CD8-positive, alpha-beta memory T cell (primary cell): ENCODE measurements at regions not wholly inside any gene's neighbourhood (a gene's known extent, or its start where the extent isn't known, plus 50 kb on each side); places are given as distances from the start of the nearest gene placed in this dataset.
"Not testable (repeated sequence)": the region's sequence is repeated elsewhere in the genome, so short reads cannot be mapped to it uniquely, and the experiment has no call there.

Source experiments
- CTCF ChIA-PET: fragments of 350-600 bp; sonication (Branson Sonifier 250); formaldehyde crosslinking; loops from one replicate; lab custom pipeline; 2021; ENCODE audit warnings: antibody characterized with exemption; lab: Charles Lee
- POLR2A ChIA-PET: fragments of 350-600 bp; sonication (Branson Sonifier 250); formaldehyde crosslinking; loops from one replicate; lab custom pipeline; 2021; ENCODE audit warnings: antibody characterized with exemption; lab: Charles Lee
- DNase-seq, 5 donors: peaks; one replicate each; pipeline versions ENCODE4 v3.0.0 to v3.0.0-alpha.2; 2020 to 2022; ENCODE audit warnings: mixed read lengths in 1 of 5
- H3K27ac ChIP-seq: one replicate; pipeline ENCODE4 v1.7.0; 2013; ENCODE audit warnings: low read depth, mild to moderate bottlenecking, low read length, moderate library complexity
- H3K27me3 ChIP-seq: 2 replicates; pipeline ENCODE4 v1.7.0; 2013; ENCODE audit warnings: low read length, mild to moderate bottlenecking; ENCODE audit not compliant: insufficient read depth, poor library complexity, severe bottlenecking
- H3K36me3 ChIP-seq: 2 replicates; pipeline ENCODE4 v1.7.0; 2013; ENCODE audit warnings: mild to moderate bottlenecking, low read length, moderate library complexity; ENCODE audit not compliant: insufficient read depth
- H3K4me1 ChIP-seq: 2 replicates; pipeline ENCODE4 v1.7.0; 2013; ENCODE audit warnings: mild to moderate bottlenecking, low read length, moderate library complexity; ENCODE audit not compliant: insufficient read depth
- H3K4me3 ChIP-seq: 2 replicates; pipeline ENCODE4 v1.7.0; 2013; ENCODE audit warnings: mild to moderate bottlenecking, low read length
- H3K9me3 ChIP-seq: 2 replicates; pipeline ENCODE4 v1.7.0; 2013; ENCODE audit warnings: mild to moderate bottlenecking, low read length
- H3K27ac Mint-ChIP-seq, 8 donors: one replicate each; pipeline ENCODE4 v1.8.0; 2020 to 2021; ENCODE audit warnings: mixed read lengths in 8 of 8, mild to moderate bottlenecking in 6 of 8, inconsistent platforms in 3 of 8, moderate library complexity in 3 of 8
- H3K27me3 Mint-ChIP-seq, 2 donors: one replicate each; pipeline ENCODE4 v1.8.0; 2020 to 2021; ENCODE audit warnings: mixed read lengths in 2 of 2, mild to moderate bottlenecking in 1 of 2, moderate library complexity in 1 of 2
- H3K36me3 Mint-ChIP-seq, 3 donors: one replicate each; pipeline ENCODE4 v1.8.0; 2020 to 2021; ENCODE audit warnings: mixed read lengths in 3 of 3, inconsistent platforms in 1 of 3, mild to moderate bottlenecking in 1 of 3
- H3K4me1 Mint-ChIP-seq, 3 donors: one replicate each; pipeline ENCODE4 v1.8.0; 2020 to 2021; ENCODE audit warnings: mixed read lengths in 3 of 3, inconsistent platforms in 1 of 3, mild to moderate bottlenecking in 1 of 3
- H3K4me3 Mint-ChIP-seq, 7 donors: one replicate each; pipeline ENCODE4 v1.8.0; 2020 to 2021; ENCODE audit warnings: mixed read lengths in 7 of 7, mild to moderate bottlenecking in 6 of 7, moderate library complexity in 4 of 7, inconsistent platforms in 2 of 7
- H3K9me3 Mint-ChIP-seq, 5 donors: one replicate each; pipeline ENCODE4 v1.8.0; 2020 to 2022; ENCODE audit warnings: mixed read lengths in 5 of 5, mild to moderate bottlenecking in 3 of 5, moderate library complexity in 2 of 5, inconsistent platforms in 1 of 5

DNA sequence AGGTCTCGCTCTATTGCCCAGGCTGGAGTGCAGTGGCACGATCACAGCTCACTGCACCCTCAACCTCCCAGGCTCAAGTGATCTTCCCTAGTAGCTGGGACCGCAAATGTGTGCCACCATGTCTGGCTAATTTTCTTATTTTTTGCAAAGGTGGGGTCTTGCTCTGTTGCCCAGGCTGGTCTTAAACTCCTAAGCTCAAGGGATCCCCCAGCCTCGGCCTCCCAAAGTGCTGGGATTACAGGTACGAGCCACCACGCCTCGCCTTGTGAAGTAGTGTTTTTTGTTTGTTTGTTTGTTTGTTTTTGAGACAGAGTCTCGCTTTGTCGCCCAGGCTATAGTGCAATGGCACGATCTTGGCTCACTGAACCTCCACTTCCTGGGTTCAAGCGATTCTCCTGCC is 125.5 kb downstream of the HAUS1 start:
- CTCF ChIA-PET, DNase-seq, H3K9me3 ChIP-seq, H3K4me3 Mint-ChIP-seq, H3K36me3 ChIP-seq, H3K9me3 Mint-ChIP-seq, H3K27ac ChIP-seq, H3K27me3 Mint-ChIP-seq, POLR2A ChIA-PET, H3K27me3 ChIP-seq, H3K4me3 ChIP-seq: not testable (repeated sequence)
- H3K27ac Mint-ChIP-seq = peak overlapping the region in 1 of 8 donors; percentile 27
- peaks cover 3 to 23% (median 5%) of the 10 kb centered on the region in 3 donors for H3K36me3 Mint-ChIP-seq
- peaks cover 38 to 76% (median 64%) of the 10 kb centered on the region in 3 donors for H3K4me1 Mint-ChIP-seq
- H3K4me1 ChIP-seq = peaks cover 45% of the 10 kb centered on the region

DNA sequence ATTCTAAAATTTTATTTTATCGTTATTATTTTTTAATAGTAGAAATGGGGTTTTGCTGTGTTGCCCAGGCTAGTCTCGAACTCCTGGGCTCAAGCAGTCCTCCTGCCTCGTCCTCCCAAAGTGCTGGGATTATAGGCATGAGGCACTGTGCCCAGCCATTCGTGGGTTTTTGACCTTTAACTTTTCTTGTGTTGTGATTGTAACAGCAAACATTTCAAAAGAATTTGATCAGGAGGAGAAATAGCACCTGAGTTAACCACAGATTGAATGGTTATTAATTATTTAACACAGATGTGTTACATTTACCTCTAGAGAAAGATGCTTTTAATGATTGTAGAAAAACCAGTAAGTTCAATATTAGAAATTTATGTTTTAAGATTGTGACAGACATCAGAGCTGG is 132.0 kb downstream of the HAUS1 start:
- Mint-ChIP-seq H3K36me3 (peaks cover 0 to 26% (median 7%) of the 10 kb centered on the region in 3 donors), H3K4me1 (peaks cover 40 to 75% (median 53%) of the 10 kb centered on the region in 3 donors), H3K27me3 (no peaks in the 10 kb centered on the region), H3K4me3 (no peak overlapping the region), H3K9me3 (no peaks in the 10 kb centered on the region), H3K27ac (no peak overlapping the region)
- POLR2A ChIA-PET = no interaction called here
- H3K4me3 ChIP-seq = no peak overlapping the region
- no peak overlapping the region for H3K27ac ChIP-seq
- no peaks in the 10 kb centered on the region for H3K9me3 ChIP-seq
- H3K4me1 ChIP-seq = peaks cover 21% of the 10 kb centered on the region
- no peaks in the 10 kb centered on the region for H3K36me3 ChIP-seq
- H3K27me3 ChIP-seq = no peaks in the 10 kb centered on the region
- CTCF ChIA-PET = no interaction called here
- no peak for DNase-seq

DNA sequence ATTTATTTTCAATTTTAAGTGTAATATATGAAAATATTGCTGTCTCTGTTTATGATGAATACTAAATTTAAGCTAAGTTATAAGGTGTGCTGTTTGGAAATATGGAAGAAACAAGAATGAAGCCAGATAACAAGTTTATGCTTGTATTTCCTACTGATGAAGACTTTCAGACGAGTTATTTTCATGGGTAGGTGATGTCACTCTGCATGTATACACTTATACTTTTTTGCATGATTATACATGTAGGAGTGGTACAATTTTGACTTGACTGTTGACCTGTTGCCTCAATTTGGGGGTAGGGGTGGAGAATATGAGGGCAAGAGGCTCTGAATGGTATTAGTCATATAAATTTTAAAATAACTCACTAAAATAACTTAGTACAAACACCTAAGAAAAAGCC is 133.7 kb downstream of the HAUS1 start:
- DNase-seq = no peak
- peaks cover 0 to 27% (median 7%) of the 10 kb centered on the region in 3 donors for H3K36me3 Mint-ChIP-seq
- H3K4me3 Mint-ChIP-seq = no peak overlapping the region
- no peaks in the 10 kb centered on the region for H3K9me3 ChIP-seq
- no peak overlapping the region for H3K27ac ChIP-seq
- H3K4me1 ChIP-seq = peaks cover 10% of the 10 kb centered on the region
- POLR2A ChIA-PET = no interaction called here
- H3K4me1 Mint-ChIP-seq = peaks cover 33 to 67% (median 45%) of the 10 kb centered on the region in 3 donors
- no peaks in the 10 kb centered on the region for H3K36me3 ChIP-seq
- H3K27me3 Mint-ChIP-seq = no peaks in the 10 kb centered on the region
- no peaks in the 10 kb centered on the region for H3K27me3 ChIP-seq
- no peak overlapping the region for H3K4me3 ChIP-seq
- H3K9me3 Mint-ChIP-seq = no peaks in the 10 kb centered on the region
- no peak overlapping the region for H3K27ac Mint-ChIP-seq
- CTCF ChIA-PET = no interaction called here

- Mint-ChIP-seq H3K27me3 (no peaks in the 10 kb centered on the region), H3K4me1 (peaks cover 30 to 71% (median 43%) of the 10 kb centered on the region in 3 donors), H3K9me3 (no peaks in the 10 kb centered on the region), H3K27ac (peak overlapping the region in 2 of 8 donors; percentile 32 to 58), H3K4me3 (no peak overlapping the region), H3K36me3 (peaks cover 0 to 27% (median 7%) of the 10 kb centered on the region in 3 donors)
- Histone ChIP-seq H3K4me1 (peaks cover 16% of the 10 kb centered on the region), H3K4me3 (no peak overlapping the region), H3K36me3 (no peaks in the 10 kb centered on the region), H3K9me3 (no peaks in the 10 kb centered on the region), H3K27ac (no peak overlapping the region), H3K27me3 (no peaks in the 10 kb centered on the region)
- no peak for DNase-seq
- CTCF ChIA-PET = interaction anchor here (2.2 kb wide), 1 partner anchor 66 kb away, joined by 10 read pairs; a partner anchor contains a TSS
- POLR2A ChIA-PET = no interaction called here
Measured at GRCh38 chr18:46239549-46239948, 135.4 kb downstream of the HAUS1 start.

GRCh38 chr18:46239998-46240397 is 135.8 kb downstream of the HAUS1 start:
- Histone ChIP-seq H3K27ac (no peak overlapping the region), H3K4me3 (no peak overlapping the region), H3K36me3 (no peaks in the 10 kb centered on the region), H3K9me3 (no peaks in the 10 kb centered on the region), H3K27me3 (no peaks in the 10 kb centered on the region), H3K4me1 (peaks cover 13% of the 10 kb centered on the region)
- Mint-ChIP-seq H3K9me3 (no peaks in the 10 kb centered on the region), H3K27ac (peak overlapping the region in 2 of 8 donors; percentile 21 to 58), H3K36me3 (peaks cover 0 to 27% (median 7%) of the 10 kb centered on the region in 3 donors), H3K4me1 (peaks cover 26 to 67% (median 39%) of the 10 kb centered on the region in 3 donors), H3K4me3 (no peak overlapping the region), H3K27me3 (no peaks in the 10 kb centered on the region)
- POLR2A ChIA-PET = no interaction called here
- no peak for DNase-seq
- CTCF ChIA-PET = interaction anchor here (1.1 to 2.2 kb wide), 3 partner anchors 10 to 66 kb away, joined by 3 to 10 read pairs (median 3); a partner anchor contains a TSS

DNA sequence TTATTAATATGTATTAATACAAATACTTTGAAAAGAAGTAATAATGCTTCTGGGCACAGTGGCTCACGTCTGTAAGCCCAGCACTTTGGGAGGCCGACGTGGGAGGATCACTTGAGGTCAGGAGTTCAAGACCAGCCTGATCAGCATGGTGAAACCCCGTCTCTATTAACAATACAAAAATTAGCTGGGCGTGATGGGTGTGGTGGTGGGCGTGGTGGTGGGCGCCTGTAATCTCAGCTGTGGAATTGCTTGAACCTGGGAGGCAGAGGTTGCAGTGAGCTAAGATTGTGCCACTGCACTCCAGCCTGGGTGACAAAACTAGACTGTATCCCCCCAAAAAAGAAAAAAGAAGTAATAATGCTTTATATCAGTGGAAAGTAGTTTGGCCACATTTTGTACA is 137.2 kb downstream of the HAUS1 start:
- H3K27me3 Mint-ChIP-seq, POLR2A ChIA-PET, H3K27me3 ChIP-seq, H3K4me3 Mint-ChIP-seq, H3K9me3 Mint-ChIP-seq, H3K9me3 ChIP-seq, DNase-seq, H3K4me3 ChIP-seq, H3K36me3 ChIP-seq, H3K27ac ChIP-seq: not testable (repeated sequence)
- Mint-ChIP-seq H3K27ac (peak overlapping the region in 1 of 8 donors; percentile 84), H3K4me1 (peaks cover 24 to 64% (median 40%) of the 10 kb centered on the region in 3 donors), H3K36me3 (peaks cover 0 to 25% (median 7%) of the 10 kb centered on the region in 3 donors)
- CTCF ChIA-PET = interaction anchor here (1.2 to 2.2 kb wide), 2 partner anchors 19 to 68 kb away, joined by 3 to 10 read pairs; a partner anchor contains a TSS
- peaks cover 19% of the 10 kb centered on the region for H3K4me1 ChIP-seq

DNA sequence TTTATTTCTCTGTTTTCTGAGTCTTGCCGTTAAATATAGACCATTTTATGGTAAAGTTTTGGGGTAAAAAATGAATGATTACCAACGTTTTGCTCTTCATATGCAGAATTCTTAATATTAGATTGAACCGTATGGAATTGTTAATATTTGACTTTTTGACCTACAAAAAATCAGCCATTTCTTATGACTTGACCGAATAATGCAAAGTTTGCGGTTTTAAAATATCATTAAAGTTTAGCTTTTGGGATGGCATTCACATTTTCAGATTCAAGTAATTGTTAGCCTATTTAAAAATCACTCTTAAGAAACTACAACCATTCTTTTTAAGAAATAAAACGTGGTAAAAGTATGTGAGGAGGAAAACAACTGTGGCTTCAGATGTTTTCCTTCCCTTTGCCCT is 138.0 kb downstream of the HAUS1 start:
- Mint-ChIP-seq H3K27ac (peak overlapping the region in 1 of 8 donors; percentile 30), H3K4me1 (peaks cover 26 to 66% (median 45%) of the 10 kb centered on the region in 3 donors)
- CTCF ChIA-PET = no interaction called here

DNA sequence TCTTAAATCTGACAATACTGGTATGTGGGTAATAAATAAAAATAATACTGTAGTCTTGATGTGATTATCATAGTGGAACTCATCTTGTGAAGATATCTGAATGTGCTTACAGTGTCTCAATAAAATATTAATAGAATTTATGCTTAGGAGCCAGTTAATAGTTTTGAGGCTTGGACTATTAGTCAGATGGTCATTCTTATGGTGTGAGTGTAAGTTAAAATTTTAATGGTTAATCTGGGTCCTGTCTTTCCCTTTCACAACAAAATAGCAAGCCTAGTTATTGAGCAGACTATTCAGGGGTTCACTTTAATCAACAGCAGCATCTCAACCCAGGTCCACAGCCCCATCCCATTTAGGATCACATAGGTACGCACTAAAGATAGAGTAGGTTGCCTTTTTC is 138.9 kb downstream of the HAUS1 start:
- Histone ChIP-seq H3K36me3 (no peaks in the 10 kb centered on the region), H3K27ac (no peak overlapping the region), H3K27me3 (no peaks in the 10 kb centered on the region), H3K4me3 (no peak overlapping the region), H3K9me3 (no peaks in the 10 kb centered on the region), H3K4me1 (peaks cover 23% of the 10 kb centered on the region)
- DNase-seq = no peak
- H3K9me3 Mint-ChIP-seq = no peaks in the 10 kb centered on the region
- ChIA-PET CTCF (no interaction called here), POLR2A (no interaction called here)
- H3K27me3 Mint-ChIP-seq = no peaks in the 10 kb centered on the region
- peaks cover 0 to 16% (median 4%) of the 10 kb centered on the region in 3 donors for H3K36me3 Mint-ChIP-seq
- H3K4me3 Mint-ChIP-seq = no peak overlapping the region
- H3K4me1 Mint-ChIP-seq = peaks cover 28 to 65% (median 52%) of the 10 kb centered on the region in 3 donors
- H3K27ac Mint-ChIP-seq = peak overlapping the region in 1 of 8 donors; percentile 36

More for the DNA sequence above, 138.0 kb downstream of the HAUS1 start:
- no peak overlapping the region for H3K4me3 Mint-ChIP-seq
- H3K27me3 Mint-ChIP-seq = no peaks in the 10 kb centered on the region
- DNase-seq = no peak
- Histone ChIP-seq H3K4me1 (peaks cover 19% of the 10 kb centered on the region), H3K4me3 (no peak overlapping the region), H3K27ac (no peak overlapping the region), H3K27me3 (no peaks in the 10 kb centered on the region), H3K36me3 (no peaks in the 10 kb centered on the region), H3K9me3 (no peaks in the 10 kb centered on the region)
- H3K9me3 Mint-ChIP-seq = no peaks in the 10 kb centered on the region
- H3K36me3 Mint-ChIP-seq = peaks cover 0 to 20% (median 7%) of the 10 kb centered on the region in 3 donors
- POLR2A ChIA-PET = no interaction called here
